ENCODE measurements at regions not wholly inside any gene's neighbourhood (a gene's known extent, or its start where the extent isn't known, plus 50 kb on each side); places are given as distances from the start of the nearest gene placed in this dataset.
"Not testable (repeated sequence)": the region's sequence is repeated elsewhere in the genome, so short reads cannot be mapped to it uniquely, and the experiment has no call there.

DNA sequence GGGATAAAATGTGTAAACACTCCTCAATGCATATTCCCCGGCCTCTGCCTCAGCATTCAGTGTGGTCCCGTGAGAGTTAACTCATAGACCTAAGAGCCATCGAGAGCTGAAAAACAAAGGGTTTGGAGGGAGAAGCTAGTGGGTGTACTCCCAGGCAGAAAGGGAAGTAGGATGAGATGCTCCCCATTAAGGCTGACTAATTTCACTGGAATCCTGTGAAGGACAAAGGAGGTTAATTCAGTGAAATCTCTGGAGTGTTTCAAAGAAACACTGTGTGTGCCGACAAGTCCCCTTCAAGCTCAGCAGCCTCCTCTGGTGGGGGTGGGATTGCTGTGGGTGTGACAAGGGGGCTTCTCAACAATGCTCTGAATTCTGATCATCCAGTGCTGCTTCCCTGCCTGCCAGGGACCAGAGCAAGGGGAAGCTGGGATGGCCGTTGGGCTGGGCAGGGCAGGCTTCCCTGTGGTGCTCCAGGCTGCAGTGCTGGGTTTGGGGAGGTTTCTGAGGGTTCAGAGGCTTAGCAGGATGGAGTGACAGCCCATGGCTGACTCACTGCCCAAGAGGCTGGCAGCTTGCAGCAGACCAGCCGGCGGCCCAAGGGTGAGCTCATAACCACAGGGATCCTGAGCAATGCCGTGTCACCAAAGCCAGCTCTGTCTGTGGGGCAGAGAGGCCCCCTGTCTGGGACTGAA, 61.4 kb upstream of the BMAL1 start:
- peak overlapping the region; percentile 37 for H3K4me3 ChIP-seq (ENCODE audit: low read depth, low read length)
- TF ChIP-seq, protein P1, sequence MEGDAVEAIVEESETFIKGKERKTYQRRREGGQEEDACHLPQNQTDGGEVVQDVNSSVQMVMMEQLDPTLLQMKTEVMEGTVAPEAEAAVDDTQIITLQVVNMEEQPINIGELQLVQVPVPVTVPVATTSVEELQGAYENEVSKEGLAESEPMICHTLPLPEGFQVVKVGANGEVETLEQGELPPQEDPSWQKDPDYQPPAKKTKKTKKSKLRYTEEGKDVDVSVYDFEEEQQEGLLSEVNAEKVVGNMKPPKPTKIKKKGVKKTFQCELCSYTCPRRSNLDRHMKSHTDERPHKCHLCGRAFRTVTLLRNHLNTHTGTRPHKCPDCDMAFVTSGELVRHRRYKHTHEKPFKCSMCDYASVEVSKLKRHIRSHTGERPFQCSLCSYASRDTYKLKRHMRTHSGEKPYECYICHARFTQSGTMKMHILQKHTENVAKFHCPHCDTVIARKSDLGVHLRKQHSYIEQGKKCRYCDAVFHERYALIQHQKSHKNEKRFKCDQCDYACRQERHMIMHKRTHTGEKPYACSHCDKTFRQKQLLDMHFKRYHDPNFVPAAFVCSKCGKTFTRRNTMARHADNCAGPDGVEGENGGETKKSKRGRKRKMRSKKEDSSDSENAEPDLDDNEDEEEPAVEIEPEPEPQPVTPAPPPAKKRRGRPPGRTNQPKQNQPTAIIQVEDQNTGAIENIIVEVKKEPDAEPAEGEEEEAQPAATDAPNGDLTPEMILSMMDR (conservative IDR thresholded peaks at IDR 0.05; ENCODE audit: low read depth, low read length), result peak; percentile 23
- DNase-seq (ENCODE audit: low read depth), result peak; percentile 86

GRCh38 chr11:13216711-13217075, 60.9 kb upstream of the BMAL1 start:
- H3K4me3 ChIP-seq (ENCODE audit: low read depth, low read length), result no peak overlapping the region
- no peak for DNase-seq (ENCODE audit: low read depth)
- TF ChIP-seq, protein P1 (conservative IDR thresholded peaks at IDR 0.05; ENCODE audit: low read depth, low read length), result no peak

DNA sequence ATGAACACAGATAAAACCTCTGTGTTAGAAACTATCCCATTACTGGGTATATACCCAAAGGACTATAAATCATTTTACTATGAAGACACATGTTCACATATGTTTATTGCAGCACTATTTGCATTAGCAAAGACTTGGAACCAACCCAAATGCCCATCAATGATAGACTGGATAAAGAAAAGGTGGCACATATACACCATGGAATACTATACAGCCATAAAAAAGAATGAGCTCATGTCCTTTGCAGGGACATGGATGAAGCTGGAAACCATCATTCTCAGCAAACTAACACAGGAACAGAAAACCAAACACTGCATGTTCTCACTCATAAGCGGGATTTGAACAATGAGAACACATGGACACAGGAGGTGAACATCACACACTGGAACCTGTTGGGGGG, 58.9 kb upstream of the BMAL1 start:
- H3K4me3 ChIP-seq (ENCODE audit: low read depth, low read length); DNase-seq (ENCODE audit: low read depth): not testable (repeated sequence)

- DNase-seq (ENCODE audit: low read depth), result no peak
- no peak overlapping the region for H3K4me3 ChIP-seq (ENCODE audit: low read depth, low read length)
These were observed 57.4 kb upstream of the BMAL1 start for GRCh38 chr11:13220148-13220547.

DNA sequence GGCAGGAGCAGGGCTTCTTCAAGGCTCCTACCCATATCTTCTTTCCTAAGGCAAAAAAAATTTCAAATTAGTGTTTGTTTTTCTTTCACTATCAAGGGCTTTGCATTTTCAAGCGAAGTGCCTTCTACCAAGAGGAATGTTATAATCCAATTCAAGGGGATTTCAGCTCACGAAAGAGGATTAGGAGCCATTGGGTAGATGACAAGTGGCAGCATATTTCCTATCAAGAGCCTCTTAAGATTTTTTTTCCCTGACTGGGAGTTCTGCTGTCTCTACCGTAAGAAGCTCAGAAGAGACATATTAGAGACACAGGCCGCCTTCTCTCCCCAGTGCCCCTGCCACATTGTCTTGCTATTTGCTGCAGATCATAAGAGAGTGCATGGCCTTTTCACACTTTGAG, 55.9 kb upstream of the BMAL1 start:
- TF ChIP-seq, protein P1 (conservative IDR thresholded peaks at IDR 0.05; ENCODE audit: low read depth, low read length), result no peak
- H3K4me3 ChIP-seq (ENCODE audit: low read depth, low read length), result no peak overlapping the region
- no peak for DNase-seq (ENCODE audit: low read depth)

More at GRCh38 chr11:13220148-13220547, 57.4 kb upstream of the BMAL1 start:
- TF ChIP-seq, protein P1 (conservative IDR thresholded peaks at IDR 0.05; ENCODE audit: low read depth, low read length), result no peak

DNA sequence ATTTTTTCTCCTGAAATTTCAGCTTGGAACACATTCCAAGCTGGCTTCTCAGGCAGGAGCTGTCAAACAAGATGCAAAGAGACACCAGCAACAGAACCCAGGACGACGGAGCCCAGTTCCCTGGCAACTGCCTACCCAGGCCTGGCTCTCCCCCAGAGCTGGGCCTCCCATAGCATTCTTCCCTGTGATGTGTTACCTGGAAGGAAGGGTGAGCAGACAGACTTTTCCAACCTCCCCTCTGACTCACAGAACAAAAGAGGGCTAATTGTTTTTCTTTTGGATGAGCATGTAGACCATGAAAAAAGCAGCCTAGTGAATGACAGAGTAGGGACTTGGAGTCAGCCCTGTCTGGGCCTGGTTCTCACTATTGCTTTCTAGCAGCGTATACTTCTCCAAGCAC, 55.3 kb upstream of the BMAL1 start:
- no peak overlapping the region for H3K4me3 ChIP-seq (ENCODE audit: low read depth, low read length)
- DNase-seq (ENCODE audit: low read depth), result no peak
- TF ChIP-seq, protein P1 (conservative IDR thresholded peaks at IDR 0.05; ENCODE audit: low read depth, low read length), result no peak

GRCh38 chr11:13223112-13223511, 54.5 kb upstream of the BMAL1 start:
- H3K4me3 ChIP-seq (ENCODE audit: low read depth, low read length), result no peak overlapping the region
- DNase-seq (ENCODE audit: low read depth), result no peak
- TF ChIP-seq, protein P1 (conservative IDR thresholded peaks at IDR 0.05; ENCODE audit: low read depth, low read length), result no peak

Data from epithelial cell of proximal tubule (primary cell).